BLaER1 (cell line): ENCODE measurements at regions not wholly inside any gene's neighbourhood (a gene's known extent, or its start where the extent isn't known, plus 50 kb on each side); places are given as distances from the start of the nearest gene placed in this dataset.
"Not testable (repeated sequence)": the region's sequence is repeated elsewhere in the genome, so short reads cannot be mapped to it uniquely, and the experiment has no call there.

Experiments used
- H3K27ac ChIP-seq: shearing (Covaris generic); formaldehyde crosslinking; 2 replicates; pipeline ENCODE4 v1.8.1; 2022
- H3K27me3 ChIP-seq: shearing (Covaris generic); formaldehyde crosslinking; 2 replicates; pipeline ENCODE4 v1.8.1; 2022
- H3K36me3 ChIP-seq: shearing (Covaris generic); formaldehyde crosslinking; 2 replicates; pipeline ENCODE4 v1.8.1; 2022
- H3K4me1 ChIP-seq: shearing (Covaris generic); formaldehyde crosslinking; 2 replicates; pipeline ENCODE4 v1.8.1; 2022
- H3K4me2 ChIP-seq: shearing (Covaris generic); formaldehyde crosslinking; 2 replicates; pipeline ENCODE4 v1.8.1; 2022
- H3K4me3 ChIP-seq: shearing (Covaris generic); formaldehyde crosslinking; 2 replicates; pipeline ENCODE4 v1.8.1; 2022
- H3K9ac ChIP-seq: shearing (Covaris generic); formaldehyde crosslinking; 2 replicates; pipeline ENCODE4 v1.8.1; 2022
- H3K9me3 ChIP-seq: shearing (Covaris generic); formaldehyde crosslinking; 2 replicates; pipeline ENCODE4 v1.8.1; 2022
- H4K20me1 ChIP-seq: shearing (Covaris generic); formaldehyde crosslinking; 2 replicates; pipeline ENCODE4 v1.8.1; 2022
- Cebpa-rat ChIP-seq: shearing (Covaris generic); IDR thresholded peaks from 2 replicates; pipeline ENCODE4 v1.8.1; 2022

GRCh38 chr14:84090837-84091236 lies 1439.1 kb upstream of the FLRT2 start:
- H3K9me3 ChIP-seq: no peaks in the 10 kb centered on the region
- TF ChIP-seq Cebpa-rat: no peak
- no peaks in the 10 kb centered on the region for H3K4me1 ChIP-seq
- no peaks in the 10 kb centered on the region for H4K20me1 ChIP-seq
- H3K27me3 ChIP-seq: no peaks in the 10 kb centered on the region
- no peak overlapping the region for H3K27ac ChIP-seq
- no peak overlapping the region for H3K4me2 ChIP-seq
- H3K36me3 ChIP-seq: no peaks in the 10 kb centered on the region
- no peak overlapping the region for H3K4me3 ChIP-seq
- H3K9ac ChIP-seq: no peak overlapping the region

DNA sequence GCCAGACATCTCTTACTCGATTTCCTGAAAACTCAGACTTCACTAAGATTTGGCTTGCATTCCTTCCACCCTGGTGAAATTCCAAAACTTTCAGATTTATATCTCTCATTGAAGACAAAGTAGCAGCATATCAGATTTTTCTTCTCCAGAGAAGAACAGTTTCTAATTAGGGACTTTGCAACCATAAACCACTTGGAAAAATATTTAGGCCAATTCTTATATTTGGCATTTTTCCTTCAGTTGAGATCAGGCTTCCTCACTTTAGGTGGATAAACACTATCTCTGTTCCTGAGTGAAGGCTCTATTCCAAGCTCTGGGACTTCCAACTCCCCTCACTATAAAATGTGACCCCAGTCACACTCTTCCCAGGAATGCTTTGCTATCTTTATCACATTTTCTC lies 1434.3 kb upstream of the FLRT2 start:
- H3K9me3 ChIP-seq: peaks cover 14% of the 10 kb centered on the region
- H3K36me3 ChIP-seq: no peaks in the 10 kb centered on the region
- no peak overlapping the region for H3K4me3 ChIP-seq
- TF ChIP-seq Cebpa-rat: no peak
- no peaks in the 10 kb centered on the region for H3K27me3 ChIP-seq
- no peaks in the 10 kb centered on the region for H3K4me1 ChIP-seq
- no peak overlapping the region for H3K4me2 ChIP-seq
- H4K20me1 ChIP-seq: no peaks in the 10 kb centered on the region
- H3K9ac ChIP-seq: no peak overlapping the region
- no peak overlapping the region for H3K27ac ChIP-seq

- H3K4me1 ChIP-seq: no peaks in the 10 kb centered on the region
- H3K4me2 ChIP-seq: no peak overlapping the region
- no peak overlapping the region for H3K9ac ChIP-seq
- no peak overlapping the region for H3K4me3 ChIP-seq
- H4K20me1 ChIP-seq: no peaks in the 10 kb centered on the region
- H3K9me3 ChIP-seq: peaks cover 18% of the 10 kb centered on the region
- no peaks in the 10 kb centered on the region for H3K27me3 ChIP-seq
- H3K36me3 ChIP-seq: no peaks in the 10 kb centered on the region
- no peak overlapping the region for H3K27ac ChIP-seq
- no peak for TF ChIP-seq Cebpa-rat
Observed at GRCh38 chr14:84098261-84098660, 1431.7 kb upstream of the FLRT2 start.

- H4K20me1 ChIP-seq, H3K27me3 ChIP-seq, H3K9ac ChIP-seq, H3K36me3 ChIP-seq, H3K4me2 ChIP-seq, H3K4me1 ChIP-seq, H3K4me3 ChIP-seq, H3K27ac ChIP-seq: not testable (repeated sequence)
- H3K9me3 ChIP-seq: peaks cover 29% of the 10 kb centered on the region
Observed at GRCh38 chr14:84099560-84099959, 1430.4 kb upstream of the FLRT2 start.

- no peak overlapping the region for H3K27ac ChIP-seq
- TF ChIP-seq Cebpa-rat: no peak
- no peaks in the 10 kb centered on the region for H3K4me1 ChIP-seq
- H3K4me3 ChIP-seq: no peak overlapping the region
- H3K27me3 ChIP-seq: no peaks in the 10 kb centered on the region
- H3K9me3 ChIP-seq: peaks cover 21% of the 10 kb centered on the region
- H3K36me3 ChIP-seq: no peaks in the 10 kb centered on the region
- H3K9ac ChIP-seq: no peak overlapping the region
- no peak overlapping the region for H3K4me2 ChIP-seq
- H4K20me1 ChIP-seq: no peaks in the 10 kb centered on the region
Observed at GRCh38 chr14:84107835-84108343, 1422.1 kb upstream of the FLRT2 start.

- TF ChIP-seq Cebpa-rat: no peak
- Histone ChIP-seq H3K36me3 (no peaks in the 10 kb centered on the region), H3K27me3 (no peaks in the 10 kb centered on the region), H3K4me3 (no peak overlapping the region), H3K4me2 (no peak overlapping the region), H3K9ac (no peak overlapping the region), H3K4me1 (no peaks in the 10 kb centered on the region), H3K9me3 (peaks cover 11% of the 10 kb centered on the region), H3K27ac (no peak overlapping the region), H4K20me1 (no peaks in the 10 kb centered on the region)
Observed at GRCh38 chr14:84108746-84109457, 1421.0 kb upstream of the FLRT2 start.

DNA sequence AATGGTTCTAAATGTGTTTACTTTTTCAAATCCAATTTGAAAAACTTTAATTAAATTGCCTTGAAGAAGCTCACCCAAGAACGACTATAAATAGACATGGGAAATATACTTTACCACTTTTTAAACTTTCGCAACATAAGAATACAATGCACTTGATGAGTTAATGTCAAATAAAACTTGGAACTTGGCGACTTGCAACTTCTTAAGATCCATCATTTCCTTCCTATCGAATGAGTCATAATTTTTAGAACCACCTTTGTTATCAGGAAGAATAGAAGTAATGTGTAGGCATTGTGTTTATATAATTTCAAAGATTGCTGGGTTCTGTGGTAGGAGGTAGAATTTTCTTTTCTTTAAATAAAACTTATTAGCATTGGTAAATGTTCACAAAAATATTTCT lies 1417.4 kb upstream of the FLRT2 start:
- Histone ChIP-seq H3K27me3 (no peaks in the 10 kb centered on the region), H3K9me3 (no peaks in the 10 kb centered on the region), H3K4me2 (no peak overlapping the region), H4K20me1 (no peaks in the 10 kb centered on the region), H3K9ac (no peak overlapping the region), H3K36me3 (no peaks in the 10 kb centered on the region), H3K4me3 (no peak overlapping the region), H3K4me1 (no peaks in the 10 kb centered on the region), H3K27ac (no peak overlapping the region)
- no peak for TF ChIP-seq Cebpa-rat

DNA sequence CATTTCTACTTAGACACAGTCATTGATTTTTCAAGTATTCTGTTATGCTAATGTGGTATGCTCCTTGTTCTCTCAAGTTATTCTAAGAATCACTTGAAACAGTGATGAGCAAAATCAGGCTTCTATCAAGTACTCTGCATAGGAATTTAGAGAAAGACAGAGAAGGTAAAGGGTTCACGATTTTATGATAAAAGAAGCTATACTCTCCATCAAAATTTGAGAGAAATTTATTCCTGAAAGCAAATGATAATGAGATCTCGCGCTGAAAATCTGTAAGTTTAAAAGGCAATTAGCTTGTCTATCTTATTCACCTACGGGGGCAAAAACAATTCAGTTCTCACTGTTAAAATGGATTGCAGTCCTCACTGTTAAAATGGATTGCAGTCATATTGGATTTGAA lies 1404.3 kb upstream of the FLRT2 start:
- no peak overlapping the region for H3K9ac ChIP-seq
- no peaks in the 10 kb centered on the region for H4K20me1 ChIP-seq
- H3K9me3 ChIP-seq: no peaks in the 10 kb centered on the region
- no peak overlapping the region for H3K4me3 ChIP-seq
- H3K27me3 ChIP-seq: no peaks in the 10 kb centered on the region
- no peak for TF ChIP-seq Cebpa-rat
- no peak overlapping the region for H3K27ac ChIP-seq
- H3K36me3 ChIP-seq: no peaks in the 10 kb centered on the region
- no peaks in the 10 kb centered on the region for H3K4me1 ChIP-seq
- H3K4me2 ChIP-seq: no peak overlapping the region

- Histone ChIP-seq H3K36me3 (no peaks in the 10 kb centered on the region), H3K4me2 (no peak overlapping the region), H3K4me3 (no peak overlapping the region), H4K20me1 (no peaks in the 10 kb centered on the region), H3K9ac (no peak overlapping the region), H3K9me3 (no peaks in the 10 kb centered on the region), H3K27ac (no peak overlapping the region), H3K4me1 (no peaks in the 10 kb centered on the region), H3K27me3 (no peaks in the 10 kb centered on the region)
- TF ChIP-seq Cebpa-rat: no peak
Observed at GRCh38 chr14:84127495-84127894, 1402.4 kb upstream of the FLRT2 start.

DNA sequence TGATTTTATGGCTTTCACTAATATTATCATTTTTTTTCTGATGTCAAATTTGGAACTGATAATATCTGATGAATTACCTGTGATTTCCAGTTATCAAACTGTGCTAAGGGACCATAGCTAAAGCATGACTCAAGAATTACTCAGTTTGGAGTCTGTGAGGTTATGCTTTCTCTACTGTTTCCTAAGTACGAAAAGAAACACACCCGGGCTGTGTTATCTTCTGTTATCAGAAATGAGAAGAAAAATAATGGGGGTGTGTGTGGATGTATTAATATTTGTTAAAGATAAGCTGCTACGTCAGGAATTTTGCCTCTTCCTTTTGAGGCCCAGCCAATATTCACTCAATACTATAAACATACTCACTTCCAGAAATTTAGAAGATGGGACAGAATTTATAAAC lies 1401.9 kb upstream of the FLRT2 start:
- Histone ChIP-seq H3K27ac (no peak overlapping the region), H3K9me3 (no peaks in the 10 kb centered on the region), H4K20me1 (no peaks in the 10 kb centered on the region), H3K36me3 (no peaks in the 10 kb centered on the region), H3K9ac (no peak overlapping the region), H3K4me3 (no peak overlapping the region), H3K27me3 (no peaks in the 10 kb centered on the region), H3K4me1 (no peaks in the 10 kb centered on the region), H3K4me2 (no peak overlapping the region)
- TF ChIP-seq Cebpa-rat: no peak

DNA sequence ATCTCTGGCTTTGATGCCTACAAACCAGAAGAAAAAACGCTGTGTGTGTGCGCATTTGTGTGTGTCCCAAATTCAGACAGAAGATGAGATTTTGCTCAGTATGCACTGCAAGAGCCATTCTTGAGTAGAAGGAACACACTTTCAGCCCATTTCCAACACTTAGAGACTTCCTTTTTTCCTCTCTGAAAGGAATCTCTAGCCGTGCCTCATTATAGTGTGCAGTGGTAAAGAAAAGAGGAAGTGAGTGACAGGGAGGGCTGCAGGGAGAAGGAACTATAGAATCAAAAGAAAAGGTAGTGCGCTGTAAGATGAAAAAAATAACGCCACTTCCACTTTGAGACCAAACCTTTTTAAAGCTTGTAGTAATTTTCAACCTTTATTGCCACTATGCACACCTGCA lies 1400.9 kb upstream of the FLRT2 start:
- TF ChIP-seq Cebpa-rat: no peak
- H3K4me3 ChIP-seq: no peak overlapping the region

More for the DNA sequence above, 1400.9 kb upstream of the FLRT2 start:
- Histone ChIP-seq H3K9ac (no peak overlapping the region), H3K27me3 (no peaks in the 10 kb centered on the region), H3K36me3 (no peaks in the 10 kb centered on the region), H3K9me3 (no peaks in the 10 kb centered on the region), H3K4me2 (no peak overlapping the region), H3K27ac (no peak overlapping the region), H4K20me1 (no peaks in the 10 kb centered on the region), H3K4me1 (no peaks in the 10 kb centered on the region)
